ENCODE measurements at regions not wholly inside any gene's neighbourhood (a gene's known extent, or its start where the extent isn't known, plus 50 kb on each side); places are given as distances from the start of the nearest gene placed in this dataset.

DNA sequence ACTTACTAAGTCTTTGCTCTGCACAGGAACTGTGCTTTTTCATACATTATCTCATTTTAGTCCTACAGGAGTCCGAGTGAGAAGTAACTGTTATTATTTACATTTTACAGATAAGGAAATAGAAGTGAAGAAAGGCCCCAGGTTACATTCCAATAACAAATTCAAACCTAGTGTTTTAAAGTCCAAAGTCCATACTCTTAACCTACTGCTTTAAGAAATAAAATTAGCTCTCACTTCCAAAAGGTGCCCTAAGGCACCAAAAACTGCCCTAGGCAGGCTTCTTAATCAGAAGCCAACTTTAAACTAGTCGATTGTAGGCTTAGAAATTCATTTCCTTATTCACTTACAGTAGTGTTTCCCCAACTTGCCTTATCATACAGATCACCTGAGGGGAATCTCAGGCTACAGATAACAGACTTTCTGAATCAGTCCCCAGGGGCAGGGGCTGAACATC, 555.9 kb downstream of the DIAPH3 start:
- peaks cover 36% of the 10 kb centered on the region for H3K4me1 Mint-ChIP-seq
- ChIA-PET CTCF (no interaction called here), POLR2A (no interaction called here)
- TF ChIP-seq, protein P1, sequence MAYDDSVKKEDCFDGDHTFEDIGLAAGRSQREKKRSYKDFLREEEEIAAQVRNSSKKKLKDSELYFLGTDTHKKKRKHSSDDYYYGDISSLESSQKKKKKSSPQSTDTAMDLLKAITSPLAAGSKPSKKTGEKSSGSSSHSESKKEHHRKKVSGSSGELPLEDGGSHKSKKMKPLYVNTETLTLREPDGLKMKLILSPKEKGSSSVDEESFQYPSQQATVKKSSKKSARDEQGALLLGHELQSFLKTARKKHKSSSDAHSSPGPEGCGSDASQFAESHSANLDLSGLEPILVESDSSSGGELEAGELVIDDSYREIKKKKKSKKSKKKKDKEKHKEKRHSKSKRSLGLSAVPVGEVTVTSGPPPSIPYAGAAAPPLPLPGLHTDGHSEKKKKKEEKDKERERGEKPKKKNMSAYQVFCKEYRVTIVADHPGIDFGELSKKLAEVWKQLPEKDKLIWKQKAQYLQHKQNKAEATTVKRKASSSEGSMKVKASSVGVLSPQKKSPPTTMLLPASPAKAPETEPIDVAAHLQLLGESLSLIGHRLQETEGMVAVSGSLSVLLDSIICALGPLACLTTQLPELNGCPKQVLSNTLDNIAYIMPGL (CRISPR knock-in tag; IDR thresholded peaks at IDR 0.05): no peak
- TF ChIP-seq SP1 (CRISPR knock-in tag; conservative IDR thresholded peaks at IDR 0.05): no peak
- no peaks in the 10 kb centered on the region for H3K36me3 Mint-ChIP-seq
- H3K4me3 Mint-ChIP-seq: no peak overlapping the region
- no peak for DNase-seq (ENCODE audit: low spot score)
- ATAC-seq: no peak
- no peaks in the 10 kb centered on the region for H3K27me3 Mint-ChIP-seq (ENCODE audit: low read depth)
- peak overlapping the region; percentile 42; the same call in 1 of the 2 replicates for H3K27ac Mint-ChIP-seq
- peaks cover 6% of the 10 kb centered on the region for H3K9me3 Mint-ChIP-seq

DNA sequence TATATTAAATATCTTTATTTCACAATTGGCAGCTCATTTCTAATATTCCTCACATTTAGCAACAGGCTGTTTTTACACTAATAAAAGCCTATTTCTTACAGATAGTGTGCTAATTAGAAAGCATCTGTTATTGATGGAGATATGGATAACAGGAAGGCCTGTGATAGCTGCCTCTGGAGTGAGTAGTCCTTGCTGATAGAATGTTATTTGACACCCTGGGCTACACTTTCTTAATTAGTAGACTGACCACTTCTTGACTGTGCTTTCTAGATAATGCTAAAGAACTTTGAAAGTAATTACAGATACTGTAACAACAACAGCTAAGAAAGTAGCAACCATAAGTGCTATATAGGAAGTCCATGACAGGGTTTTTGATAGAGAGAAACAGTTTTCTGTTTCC, 554.3 kb downstream of the DIAPH3 start:
- no peak for DNase-seq (ENCODE audit: low spot score)
- ChIA-PET POLR2A (interaction anchor here (0.7 kb wide), 1 partner anchor 80 kb away, joined by 3 read pairs; no protein-coding TSS in a partner anchor), CTCF (no interaction called here)
- peaks cover 1% of the 10 kb centered on the region for H3K9me3 Mint-ChIP-seq
- no peak for ATAC-seq
- H3K36me3 Mint-ChIP-seq: no peaks in the 10 kb centered on the region
- TF ChIP-seq RORB (CRISPR knock-in tag; IDR thresholded peaks at IDR 0.05): no peak
- TF ChIP-seq, protein P2, sequence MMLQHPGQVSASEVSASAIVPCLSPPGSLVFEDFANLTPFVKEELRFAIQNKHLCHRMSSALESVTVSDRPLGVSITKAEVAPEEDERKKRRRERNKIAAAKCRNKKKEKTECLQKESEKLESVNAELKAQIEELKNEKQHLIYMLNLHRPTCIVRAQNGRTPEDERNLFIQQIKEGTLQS (CRISPR knock-in tag; conservative IDR thresholded peaks at IDR 0.05): no peak
- TF ChIP-seq, protein P3, sequence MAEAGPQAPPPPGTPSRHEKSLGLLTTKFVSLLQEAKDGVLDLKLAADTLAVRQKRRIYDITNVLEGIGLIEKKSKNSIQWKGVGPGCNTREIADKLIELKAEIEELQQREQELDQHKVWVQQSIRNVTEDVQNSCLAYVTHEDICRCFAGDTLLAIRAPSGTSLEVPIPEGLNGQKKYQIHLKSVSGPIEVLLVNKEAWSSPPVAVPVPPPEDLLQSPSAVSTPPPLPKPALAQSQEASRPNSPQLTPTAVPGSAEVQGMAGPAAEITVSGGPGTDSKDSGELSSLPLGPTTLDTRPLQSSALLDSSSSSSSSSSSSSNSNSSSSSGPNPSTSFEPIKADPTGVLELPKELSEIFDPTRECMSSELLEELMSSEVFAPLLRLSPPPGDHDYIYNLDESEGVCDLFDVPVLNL (CRISPR knock-in tag; IDR thresholded peaks at IDR 0.05; ENCODE audit: borderline replicate concordance, low read depth): no peak
- no peak for TF ChIP-seq ELF4 (CRISPR knock-in tag; IDR thresholded peaks at IDR 0.05; ENCODE audit: low read depth)
- TF ChIP-seq HMGA2 (CRISPR knock-in tag; IDR thresholded peaks at IDR 0.05): no peak
- TF ChIP-seq FOXJ3 (CRISPR knock-in tag; IDR thresholded peaks at IDR 0.05; ENCODE audit: borderline replicate concordance): no peak
- no peak for TF ChIP-seq ZNF121 (CRISPR knock-in tag; IDR thresholded peaks at IDR 0.05)
- no peak for TF ChIP-seq PRRX2 (CRISPR knock-in tag; IDR thresholded peaks at IDR 0.05)
- TF ChIP-seq, protein P4, sequence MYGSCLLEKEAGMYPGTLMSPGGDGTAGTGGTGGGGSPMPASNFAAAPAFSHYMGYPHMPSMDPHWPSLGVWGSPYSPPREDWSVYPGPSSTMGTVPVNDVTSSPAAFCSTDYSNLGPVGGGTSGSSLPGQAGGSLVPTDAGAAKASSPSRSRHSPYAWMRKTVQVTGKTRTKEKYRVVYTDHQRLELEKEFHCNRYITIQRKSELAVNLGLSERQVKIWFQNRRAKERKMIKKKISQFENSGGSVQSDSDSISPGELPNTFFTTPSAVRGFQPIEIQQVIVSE (CRISPR knock-in tag; IDR thresholded peaks at IDR 0.05; ENCODE audit: borderline replicate concordance): no peak
- TF ChIP-seq SMAD4 (CRISPR knock-in tag; IDR thresholded peaks at IDR 0.05): no peak
- no peak for TF ChIP-seq CREB1 (CRISPR knock-in tag; IDR thresholded peaks at IDR 0.05)
- TF ChIP-seq, protein P5, sequence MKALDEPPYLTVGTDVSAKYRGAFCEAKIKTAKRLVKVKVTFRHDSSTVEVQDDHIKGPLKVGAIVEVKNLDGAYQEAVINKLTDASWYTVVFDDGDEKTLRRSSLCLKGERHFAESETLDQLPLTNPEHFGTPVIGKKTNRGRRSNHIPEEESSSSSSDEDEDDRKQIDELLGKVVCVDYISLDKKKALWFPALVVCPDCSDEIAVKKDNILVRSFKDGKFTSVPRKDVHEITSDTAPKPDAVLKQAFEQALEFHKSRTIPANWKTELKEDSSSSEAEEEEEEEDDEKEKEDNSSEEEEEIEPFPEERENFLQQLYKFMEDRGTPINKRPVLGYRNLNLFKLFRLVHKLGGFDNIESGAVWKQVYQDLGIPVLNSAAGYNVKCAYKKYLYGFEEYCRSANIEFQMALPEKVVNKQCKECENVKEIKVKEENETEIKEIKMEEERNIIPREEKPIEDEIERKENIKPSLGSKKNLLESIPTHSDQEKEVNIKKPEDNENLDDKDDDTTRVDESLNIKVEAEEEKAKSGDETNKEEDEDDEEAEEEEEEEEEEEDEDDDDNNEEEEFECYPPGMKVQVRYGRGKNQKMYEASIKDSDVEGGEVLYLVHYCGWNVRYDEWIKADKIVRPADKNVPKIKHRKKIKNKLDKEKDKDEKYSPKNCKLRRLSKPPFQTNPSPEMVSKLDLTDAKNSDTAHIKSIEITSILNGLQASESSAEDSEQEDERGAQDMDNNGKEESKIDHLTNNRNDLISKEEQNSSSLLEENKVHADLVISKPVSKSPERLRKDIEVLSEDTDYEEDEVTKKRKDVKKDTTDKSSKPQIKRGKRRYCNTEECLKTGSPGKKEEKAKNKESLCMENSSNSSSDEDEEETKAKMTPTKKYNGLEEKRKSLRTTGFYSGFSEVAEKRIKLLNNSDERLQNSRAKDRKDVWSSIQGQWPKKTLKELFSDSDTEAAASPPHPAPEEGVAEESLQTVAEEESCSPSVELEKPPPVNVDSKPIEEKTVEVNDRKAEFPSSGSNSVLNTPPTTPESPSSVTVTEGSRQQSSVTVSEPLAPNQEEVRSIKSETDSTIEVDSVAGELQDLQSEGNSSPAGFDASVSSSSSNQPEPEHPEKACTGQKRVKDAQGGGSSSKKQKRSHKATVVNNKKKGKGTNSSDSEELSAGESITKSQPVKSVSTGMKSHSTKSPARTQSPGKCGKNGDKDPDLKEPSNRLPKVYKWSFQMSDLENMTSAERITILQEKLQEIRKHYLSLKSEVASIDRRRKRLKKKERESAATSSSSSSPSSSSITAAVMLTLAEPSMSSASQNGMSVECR (CRISPR knock-in tag; IDR thresholded peaks at IDR 0.05; ENCODE audit: borderline replicate concordance): no peak
- TF ChIP-seq RELA (CRISPR knock-in tag; IDR thresholded peaks at IDR 0.05; ENCODE audit: borderline replicate concordance): no peak
- TF ChIP-seq, protein P6, sequence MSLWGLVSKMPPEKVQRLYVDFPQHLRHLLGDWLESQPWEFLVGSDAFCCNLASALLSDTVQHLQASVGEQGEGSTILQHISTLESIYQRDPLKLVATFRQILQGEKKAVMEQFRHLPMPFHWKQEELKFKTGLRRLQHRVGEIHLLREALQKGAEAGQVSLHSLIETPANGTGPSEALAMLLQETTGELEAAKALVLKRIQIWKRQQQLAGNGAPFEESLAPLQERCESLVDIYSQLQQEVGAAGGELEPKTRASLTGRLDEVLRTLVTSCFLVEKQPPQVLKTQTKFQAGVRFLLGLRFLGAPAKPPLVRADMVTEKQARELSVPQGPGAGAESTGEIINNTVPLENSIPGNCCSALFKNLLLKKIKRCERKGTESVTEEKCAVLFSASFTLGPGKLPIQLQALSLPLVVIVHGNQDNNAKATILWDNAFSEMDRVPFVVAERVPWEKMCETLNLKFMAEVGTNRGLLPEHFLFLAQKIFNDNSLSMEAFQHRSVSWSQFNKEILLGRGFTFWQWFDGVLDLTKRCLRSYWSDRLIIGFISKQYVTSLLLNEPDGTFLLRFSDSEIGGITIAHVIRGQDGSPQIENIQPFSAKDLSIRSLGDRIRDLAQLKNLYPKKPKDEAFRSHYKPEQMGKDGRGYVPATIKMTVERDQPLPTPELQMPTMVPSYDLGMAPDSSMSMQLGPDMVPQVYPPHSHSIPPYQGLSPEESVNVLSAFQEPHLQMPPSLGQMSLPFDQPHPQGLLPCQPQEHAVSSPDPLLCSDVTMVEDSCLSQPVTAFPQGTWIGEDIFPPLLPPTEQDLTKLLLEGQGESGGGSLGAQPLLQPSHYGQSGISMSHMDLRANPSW (CRISPR knock-in tag; conservative IDR thresholded peaks at IDR 0.05; ENCODE audit: low read depth): no peak
- peaks cover 37% of the 10 kb centered on the region for H3K4me1 Mint-ChIP-seq
- no peak overlapping the region for H3K4me3 Mint-ChIP-seq
- H3K27me3 Mint-ChIP-seq (ENCODE audit: low read depth): no peaks in the 10 kb centered on the region
- no peak overlapping the region for H3K27ac Mint-ChIP-seq

Data from WTC11 (cell line).